Loucy (cell line): ENCODE measurements at regions not wholly inside any gene's neighbourhood (a gene's known extent, or its start where the extent isn't known, plus 50 kb on each side); places are given as distances from the start of the nearest gene placed in this dataset.

ENCODE experiments used
- EZH2phosphoT487 ChIP-seq: fragments of 200-600 bp; IDR thresholded peaks from 2 replicates; pipeline ENCODE4 v1.6.1; 2018; ENCODE audit warnings: antibody characterized with exemption, mild to moderate bottlenecking, moderate library complexity, borderline replicate concordance
- TF ChIP-seq, protein P1 (sequence below): fragments of 200-600 bp; sonication (generic); conservative IDR thresholded peaks from 2 replicates; pipeline ENCODE4 v1.5.1; 2014; ENCODE audit warnings: mild to moderate bottlenecking, antibody characterized with exemption, low read length

DNA sequence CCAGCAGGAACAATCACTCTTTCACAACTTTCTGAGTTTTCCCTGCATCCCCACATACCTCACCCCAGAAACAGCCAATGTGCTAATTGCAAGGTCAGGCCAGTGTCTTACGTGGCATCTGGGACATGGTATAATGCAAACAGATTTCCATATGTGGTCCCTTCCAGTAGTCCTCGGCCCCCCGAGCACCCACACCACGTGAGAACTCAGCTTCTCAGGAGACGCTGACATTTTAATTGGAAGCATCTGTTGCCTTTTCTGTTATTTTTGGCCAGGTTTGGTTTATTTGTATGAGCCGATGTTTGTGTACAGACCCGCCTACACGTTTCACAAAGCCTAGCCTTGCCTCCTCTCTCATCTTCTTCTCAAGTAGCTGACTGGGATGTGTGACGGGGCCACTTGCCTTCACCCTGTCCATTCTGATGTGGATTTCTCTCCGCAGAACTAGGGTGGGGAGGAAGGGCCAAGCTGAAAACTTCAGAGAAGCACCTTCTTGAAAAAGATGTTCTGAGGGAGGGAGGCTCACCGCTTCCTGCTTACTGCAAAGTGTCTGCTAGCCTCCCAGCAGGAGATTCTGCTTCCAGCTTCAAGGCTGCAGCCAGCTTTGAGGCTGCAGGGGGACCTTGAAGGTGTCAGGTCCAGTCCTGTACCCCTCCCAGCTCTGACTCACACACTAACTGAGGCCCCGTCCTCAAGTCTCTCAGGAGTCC, 109.6 kb upstream of the SLC14A2 start:
- TF ChIP-seq, protein P1, sequence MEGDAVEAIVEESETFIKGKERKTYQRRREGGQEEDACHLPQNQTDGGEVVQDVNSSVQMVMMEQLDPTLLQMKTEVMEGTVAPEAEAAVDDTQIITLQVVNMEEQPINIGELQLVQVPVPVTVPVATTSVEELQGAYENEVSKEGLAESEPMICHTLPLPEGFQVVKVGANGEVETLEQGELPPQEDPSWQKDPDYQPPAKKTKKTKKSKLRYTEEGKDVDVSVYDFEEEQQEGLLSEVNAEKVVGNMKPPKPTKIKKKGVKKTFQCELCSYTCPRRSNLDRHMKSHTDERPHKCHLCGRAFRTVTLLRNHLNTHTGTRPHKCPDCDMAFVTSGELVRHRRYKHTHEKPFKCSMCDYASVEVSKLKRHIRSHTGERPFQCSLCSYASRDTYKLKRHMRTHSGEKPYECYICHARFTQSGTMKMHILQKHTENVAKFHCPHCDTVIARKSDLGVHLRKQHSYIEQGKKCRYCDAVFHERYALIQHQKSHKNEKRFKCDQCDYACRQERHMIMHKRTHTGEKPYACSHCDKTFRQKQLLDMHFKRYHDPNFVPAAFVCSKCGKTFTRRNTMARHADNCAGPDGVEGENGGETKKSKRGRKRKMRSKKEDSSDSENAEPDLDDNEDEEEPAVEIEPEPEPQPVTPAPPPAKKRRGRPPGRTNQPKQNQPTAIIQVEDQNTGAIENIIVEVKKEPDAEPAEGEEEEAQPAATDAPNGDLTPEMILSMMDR, result no peak
- TF ChIP-seq EZH2phosphoT487, result no peak
